Amniotic stem cell (primary cell): ENCODE measurements at regions not wholly inside any gene's neighbourhood (a gene's known extent, or its start where the extent isn't known, plus 50 kb on each side); places are given as distances from the start of the nearest gene placed in this dataset.
"Not testable (repeated sequence)": the region's sequence is repeated elsewhere in the genome, so short reads cannot be mapped to it uniquely, and the experiment has no call there.

Source experiments
- DNase-seq: peaks from one replicate; lab custom pipeline; 2025; lab: John Stamatoyannopoulos, UW

- DNase-seq: no peak
Observed at GRCh38 chr13:58495668-58496067, 864.1 kb downstream of the PCDH17 start.

- no peak for DNase-seq
Observed at GRCh38 chr13:58500938-58501337, 869.4 kb downstream of the PCDH17 start.

GRCh38 chr13:58504202-58504700, 872.7 kb downstream of the PCDH17 start:
- DNase-seq: not testable (repeated sequence)

GRCh38 chr13:58505262-58505920, 873.8 kb downstream of the PCDH17 start:
- DNase-seq: not testable (repeated sequence)

- no peak for DNase-seq
Observed at GRCh38 chr13:58528351-58528750, 896.8 kb downstream of the PCDH17 start.

GRCh38 chr13:58531614-58532013, 900.1 kb downstream of the PCDH17 start:
- no peak for DNase-seq

- DNase-seq: no peak
Observed at GRCh38 chr13:58542530-58542929, 911.0 kb downstream of the PCDH17 start.

- no peak for DNase-seq
Observed at GRCh38 chr13:58547419-58547818, 915.9 kb downstream of the PCDH17 start.

- DNase-seq: no peak
Observed at GRCh38 chr13:58566176-58566575, 934.6 kb downstream of the PCDH17 start.

GRCh38 chr13:58573743-58574142, 942.2 kb downstream of the PCDH17 start:
- DNase-seq: no peak

GRCh38 chr13:58574791-58575190, 943.2 kb downstream of the PCDH17 start:
- DNase-seq: no peak

GRCh38 chr13:58579468-58579867, 947.9 kb downstream of the PCDH17 start:
- DNase-seq: no peak

GRCh38 chr13:58583966-58584365, 952.4 kb downstream of the PCDH17 start:
- no peak for DNase-seq

- DNase-seq: no peak
Observed at GRCh38 chr13:58584610-58585009, 953.1 kb downstream of the PCDH17 start.

GRCh38 chr13:58587183-58587582, 955.6 kb downstream of the PCDH17 start:
- no peak for DNase-seq

- DNase-seq: no peak
Observed at GRCh38 chr13:58592052-58592451, 960.5 kb downstream of the PCDH17 start.

GRCh38 chr13:58592786-58593185, 961.2 kb downstream of the PCDH17 start:
- no peak for DNase-seq

- DNase-seq: no peak
Observed at GRCh38 chr13:58594747-58595600, 963.4 kb downstream of the PCDH17 start.

- no peak for DNase-seq
Observed at GRCh38 chr13:58597552-58597951, 966.0 kb downstream of the PCDH17 start.

GRCh38 chr13:58598241-58598640, 966.7 kb downstream of the PCDH17 start:
- no peak for DNase-seq

GRCh38 chr13:58611117-58611516, 979.6 kb downstream of the PCDH17 start:
- DNase-seq: no peak

- DNase-seq: no peak
Observed at GRCh38 chr13:58617880-58618665, 986.5 kb downstream of the PCDH17 start.
